Right atrium auricular region (tissue), 2 donors: ENCODE measurements at regions not wholly inside any gene's neighbourhood (a gene's known extent, or its start where the extent isn't known, plus 50 kb on each side); places are given as distances from the start of the nearest gene placed in this dataset.

ENCODE experiments used
- DNase-seq: peaks from one replicate; pipeline ENCODE4 v3.0.0-alpha.2; 2019; ENCODE audit warnings: low spot score
- H3K27ac ChIP-seq, 2 donors: fragments of 200-600 bp; sonication (generic); 1 replicate in 1 of 2; 2 replicates in 1 of 2; pipeline ENCODE4 v1.5.1; 2016 to 2019
- H3K27me3 ChIP-seq, 2 donors: fragments of 200-600 bp; sonication (generic); one replicate each; pipeline versions ENCODE4 v1.5.1 to v1.6.0; 2017 to 2019
- H3K36me3 ChIP-seq: fragments of 200-600 bp; sonication (generic); one replicate; pipeline ENCODE4 v1.5.1; 2016
- H3K4me1 ChIP-seq, 2 donors: fragments of 200-600 bp; sonication (generic); one replicate each; pipeline versions ENCODE4 v1.5.1 to v1.6.0; 2017 to 2019
- H3K4me3 ChIP-seq, 2 donors: fragments of 200-600 bp; sonication (generic); 1 replicate in 1 of 2; 2 replicates in 1 of 2; pipeline ENCODE4 v1.5.1; 2017 to 2019; ENCODE audit warnings: mild to moderate bottlenecking in 1 of 2, moderate library complexity in 1 of 2
- H3K9me3 ChIP-seq, 2 donors: fragments of 200-600 bp; sonication (generic); one replicate each; pipeline ENCODE4 v1.5.1; 2019
- CTCF ChIP-seq, 2 donors: fragments of 200-600 bp; sonication (generic); IDR thresholded peaks; one replicate each; pipeline ENCODE4 v1.5.1; 2019; ENCODE audit warnings: antibody characterized with exemption in 2 of 2

- TF ChIP-seq CTCF (IDR thresholded peaks at IDR 0.05) = no peak
Observed at GRCh38 chr22:44425694-44426045, 72.4 kb downstream of the RTL6 start.

GRCh38 chr22:44424867-44425693 lies 73.0 kb downstream of the RTL6 start:
- H3K9me3 ChIP-seq = peaks cover 0 to 6% of the 10 kb centered on the region in 2 donors
- H3K4me3 ChIP-seq = no peak overlapping the region
- DNase-seq = no peak
- no peaks in the 10 kb centered on the region for H3K36me3 ChIP-seq
- no peak overlapping the region for H3K27ac ChIP-seq
- H3K4me1 ChIP-seq = peaks cover 0 to 16% of the 10 kb centered on the region in 2 donors
- no peak for TF ChIP-seq CTCF (IDR thresholded peaks at IDR 0.05)
- H3K27me3 ChIP-seq = no peaks in the 10 kb centered on the region

More at GRCh38 chr22:44425694-44426045, 72.4 kb downstream of the RTL6 start:
- H3K36me3 ChIP-seq = no peaks in the 10 kb centered on the region
- peaks cover 0 to under 1% of the 10 kb centered on the region in 2 donors for H3K9me3 ChIP-seq
- H3K27me3 ChIP-seq = no peaks in the 10 kb centered on the region
- no peak for DNase-seq
- no peak overlapping the region for H3K4me3 ChIP-seq
- peaks cover 0 to 16% of the 10 kb centered on the region in 2 donors for H3K4me1 ChIP-seq
- H3K27ac ChIP-seq = no peak overlapping the region

- no peak for DNase-seq
- no peaks in the 10 kb centered on the region for H3K27me3 ChIP-seq
- H3K4me3 ChIP-seq = no peak overlapping the region
- H3K36me3 ChIP-seq = no peaks in the 10 kb centered on the region
- TF ChIP-seq CTCF (IDR thresholded peaks at IDR 0.05) = no peak
- H3K9me3 ChIP-seq = peaks cover 0 to 14% of the 10 kb centered on the region in 2 donors
- no peak overlapping the region for H3K27ac ChIP-seq
- peaks cover 0 to 16% of the 10 kb centered on the region in 2 donors for H3K4me1 ChIP-seq
Observed at GRCh38 chr22:44424359-44424682, 73.7 kb downstream of the RTL6 start.

- Histone ChIP-seq H3K4me3 (no peak overlapping the region), H3K27ac (no peak overlapping the region), H3K4me1 (peaks cover 0 to 16% of the 10 kb centered on the region in 2 donors), H3K9me3 (peaks cover 0 to 19% of the 10 kb centered on the region in 2 donors), H3K36me3 (no peaks in the 10 kb centered on the region), H3K27me3 (no peaks in the 10 kb centered on the region)
- no peak for DNase-seq
- no peak for TF ChIP-seq CTCF (IDR thresholded peaks at IDR 0.05)
Observed at GRCh38 chr22:44423556-44424358, 74.3 kb downstream of the RTL6 start.

GRCh38 chr22:44422746-44423380 lies 75.2 kb downstream of the RTL6 start:
- Histone ChIP-seq H3K9me3 (peaks cover 0 to 19% of the 10 kb centered on the region in 2 donors), H3K4me1 (peaks cover 0 to 16% of the 10 kb centered on the region in 2 donors), H3K27ac (no peak overlapping the region), H3K4me3 (no peak overlapping the region), H3K27me3 (no peaks in the 10 kb centered on the region), H3K36me3 (no peaks in the 10 kb centered on the region)
- DNase-seq = no peak
- no peak for TF ChIP-seq CTCF (IDR thresholded peaks at IDR 0.05)
